GM10266 (cell line): ENCODE measurements at regions not wholly inside any gene's neighbourhood (a gene's known extent, or its start where the extent isn't known, plus 50 kb on each side); places are given as distances from the start of the nearest gene placed in this dataset.
"Not testable (repeated sequence)": the region's sequence is repeated elsewhere in the genome, so short reads cannot be mapped to it uniquely, and the experiment has no call there.

Source experiments
- DNase-seq: peaks from one replicate; pipeline ENCODE4 v3.0.0; 2012; ENCODE audit errors: extremely low spot score
- CTCF ChIP-seq: IDR thresholded peaks from 2 replicates; pipeline ENCODE4 v1.5.1; 2012; ENCODE audit warnings: mild to moderate bottlenecking, low read depth; ENCODE audit not compliant: control insufficient read depth, insufficient read depth; ENCODE audit errors: missing control alignments

- DNase-seq = no peak
- no peak for TF ChIP-seq CTCF
Measured at GRCh38 chr2:198518935-198519334, 714.5 kb downstream of the PLCL1 start.

- no peak for DNase-seq
- no peak for TF ChIP-seq CTCF
Measured at GRCh38 chr2:198517976-198518375, 713.6 kb downstream of the PLCL1 start.

- not testable (repeated sequence) for DNase-seq
Measured at GRCh38 chr2:198508610-198509009, 704.2 kb downstream of the PLCL1 start.

GRCh38 chr2:198499539-198499938 is 695.1 kb downstream of the PLCL1 start:
- no peak for DNase-seq

GRCh38 chr2:198498516-198498915 is 694.1 kb downstream of the PLCL1 start:
- DNase-seq = no peak
- TF ChIP-seq CTCF = no peak

More at GRCh38 chr2:198499539-198499938, 695.1 kb downstream of the PLCL1 start:
- TF ChIP-seq CTCF = no peak

- no peak for DNase-seq
- no peak for TF ChIP-seq CTCF
Measured at GRCh38 chr2:198498048-198498447, 693.7 kb downstream of the PLCL1 start.

- no peak for TF ChIP-seq CTCF
- no peak for DNase-seq
Measured at GRCh38 chr2:198494931-198495330, 690.5 kb downstream of the PLCL1 start.

- no peak for DNase-seq
Measured at GRCh38 chr2:198490748-198491147, 686.4 kb downstream of the PLCL1 start.

More at GRCh38 chr2:198490748-198491147, 686.4 kb downstream of the PLCL1 start:
- no peak for TF ChIP-seq CTCF
